HEK293T (cell line): ENCODE measurements at regions not wholly inside any gene's neighbourhood (a gene's known extent, or its start where the extent isn't known, plus 50 kb on each side); places are given as distances from the start of the nearest gene placed in this dataset.
"Not testable (repeated sequence)": the region's sequence is repeated elsewhere in the genome, so short reads cannot be mapped to it uniquely, and the experiment has no call there.

Source experiments
- CTCF ChIA-PET: fragments of 350-600 bp; formaldehyde crosslinking; extraction: SDS; loops from one replicate; lab custom pipeline; 2021; ENCODE audit warnings: antibody characterized with exemption, inconsistent platforms; lab: Yijun Ruan, JAX
- POLR2A ChIA-PET: fragments of 350-600 bp; formaldehyde crosslinking; extraction: SDS; loops from one replicate; lab custom pipeline; 2020; ENCODE audit warnings: antibody characterized with exemption, inconsistent platforms; lab: Yijun Ruan, JAX
- DNase-seq: peaks from one replicate; pipeline ENCODE4 v3.0.0; 2012; ENCODE audit warnings: mixed read lengths; ENCODE audit errors: extremely low spot score
- ARNT ChIP-seq: fragments of 450-650 bp; IDR thresholded peaks from 2 replicates; pipeline ENCODE4 v1.6.1; 2017; ENCODE audit warnings: mild to moderate bottlenecking
- BHLHE40 ChIP-seq: fragments of 450-650 bp; IDR thresholded peaks from 2 replicates; pipeline ENCODE4 v1.6.1; 2016; ENCODE audit warnings: mild to moderate bottlenecking, moderate library complexity, borderline replicate concordance
- CTBP1 ChIP-seq: fragments of 450-650 bp; IDR thresholded peaks from 2 replicates; pipeline ENCODE4 v1.6.1; 2016; ENCODE audit warnings: borderline replicate concordance
- ELF4 ChIP-seq: fragments of 450-650 bp; IDR thresholded peaks from 2 replicates; pipeline ENCODE4 v1.6.1; 2017; ENCODE audit warnings: antibody characterized with exemption
- FOXA1 ChIP-seq: fragments of 450-650 bp; IDR thresholded peaks from 2 replicates; pipeline ENCODE4 v1.6.1; 2016; ENCODE audit warnings: mild to moderate bottlenecking
- FOXK2 ChIP-seq: fragments of 450-650 bp; IDR thresholded peaks from 2 replicates; pipeline ENCODE4 v1.6.1; 2016; ENCODE audit warnings: mild to moderate bottlenecking
- FOXM1 ChIP-seq: fragments of 450-650 bp; IDR thresholded peaks from 2 replicates; pipeline ENCODE4 v1.6.1; 2017; ENCODE audit warnings: mild to moderate bottlenecking, borderline replicate concordance
- HDGF ChIP-seq: fragments of 450-650 bp; IDR thresholded peaks from 2 replicates; pipeline ENCODE4 v1.6.1; 2017; ENCODE audit warnings: antibody characterized with exemption, borderline replicate concordance
- L3MBTL2 ChIP-seq: fragments of 450-650 bp; conservative IDR thresholded peaks from 2 replicates; pipeline ENCODE4 v1.6.1; 2016; ENCODE audit warnings: mild to moderate bottlenecking
- LEF1 ChIP-seq: fragments of 450-650 bp; IDR thresholded peaks from 2 replicates; pipeline ENCODE4 v1.6.1; 2017; ENCODE audit warnings: mild to moderate bottlenecking, borderline replicate concordance
- NFRKB ChIP-seq: fragments of 450-650 bp; IDR thresholded peaks from 2 replicates; pipeline ENCODE4 v1.6.1; 2016; ENCODE audit warnings: mild to moderate bottlenecking, moderate library complexity
- SP1 ChIP-seq: fragments of 450-650 bp; IDR thresholded peaks from 2 replicates; pipeline ENCODE4 v1.6.1; 2017
- SUZ12 ChIP-seq: fragments of 450-650 bp; IDR thresholded peaks from 2 replicates; pipeline ENCODE4 v1.6.1; 2016; ENCODE audit warnings: mild to moderate bottlenecking
- TARDBP ChIP-seq: fragments of 450-650 bp; IDR thresholded peaks from 2 replicates; pipeline ENCODE4 v1.6.1; 2016
- ZNF384 ChIP-seq: fragments of 450-650 bp; IDR thresholded peaks from 2 replicates; pipeline ENCODE4 v1.6.1; 2016
- TF ChIP-seq, protein P1 (sequence below): fragments of 450-650 bp; IDR thresholded peaks from 2 replicates; pipeline ENCODE4 v1.6.1; 2016

DNA sequence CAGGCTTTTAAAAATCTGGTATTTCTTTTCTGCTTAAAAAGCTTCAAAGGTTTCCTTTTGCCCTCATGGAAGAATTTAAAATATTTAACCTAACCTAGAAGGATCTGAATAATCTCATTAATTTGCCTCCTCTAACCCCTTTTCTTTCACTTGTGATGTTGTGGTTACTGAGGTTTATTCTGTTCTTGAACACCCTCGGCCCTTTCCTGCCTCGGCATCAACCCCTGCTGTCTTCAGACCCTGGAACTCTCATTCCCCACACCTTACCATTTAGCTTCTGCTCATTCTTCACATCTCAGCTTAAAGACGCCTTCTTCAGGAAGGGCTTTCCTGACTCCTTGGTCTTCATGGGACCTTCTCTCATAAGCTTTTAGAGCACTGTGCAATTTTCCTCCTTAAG lies 131.4 kb upstream of the MAN2A1 start:
- ChIA-PET POLR2A (no interaction called here), CTCF (no interaction called here)
- no peak for TF ChIP-seq CTBP1
- TF ChIP-seq SUZ12, result no peak
- TF ChIP-seq BHLHE40, result no peak
- TF ChIP-seq SP1, result no peak
- TF ChIP-seq ARNT, result no peak
- TF ChIP-seq TARDBP, result no peak
- no peak for TF ChIP-seq ELF4
- no peak for TF ChIP-seq NFRKB
- TF ChIP-seq, protein P1, sequence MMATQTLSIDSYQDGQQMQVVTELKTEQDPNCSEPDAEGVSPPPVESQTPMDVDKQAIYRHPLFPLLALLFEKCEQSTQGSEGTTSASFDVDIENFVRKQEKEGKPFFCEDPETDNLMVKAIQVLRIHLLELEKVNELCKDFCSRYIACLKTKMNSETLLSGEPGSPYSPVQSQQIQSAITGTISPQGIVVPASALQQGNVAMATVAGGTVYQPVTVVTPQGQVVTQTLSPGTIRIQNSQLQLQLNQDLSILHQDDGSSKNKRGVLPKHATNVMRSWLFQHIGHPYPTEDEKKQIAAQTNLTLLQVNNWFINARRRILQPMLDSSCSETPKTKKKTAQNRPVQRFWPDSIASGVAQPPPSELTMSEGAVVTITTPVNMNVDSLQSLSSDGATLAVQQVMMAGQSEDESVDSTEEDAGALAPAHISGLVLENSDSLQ, result no peak
- TF ChIP-seq ZNF384, result no peak
- TF ChIP-seq FOXM1, result no peak
- TF ChIP-seq LEF1, result no peak
- TF ChIP-seq HDGF, result no peak
- no peak for TF ChIP-seq FOXK2
- no peak for TF ChIP-seq L3MBTL2
- no peak for DNase-seq

DNA sequence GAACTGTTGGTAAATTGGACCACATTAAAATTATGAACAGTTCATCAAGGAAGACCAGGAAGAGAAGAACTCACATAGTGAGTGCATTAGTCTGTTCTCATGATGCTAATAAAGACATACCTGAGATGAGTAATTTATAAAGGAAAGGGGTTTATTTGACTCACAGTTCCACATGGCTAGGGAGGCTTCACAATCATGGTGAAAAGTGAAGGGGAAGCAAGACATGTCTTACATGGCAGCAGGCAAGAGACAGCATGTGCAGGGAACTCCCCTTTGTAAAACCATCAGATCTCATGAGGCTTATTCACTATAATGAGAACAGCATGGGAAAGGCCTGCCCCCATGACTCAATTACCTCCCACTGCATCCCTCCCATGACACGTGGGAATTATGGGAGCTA lies 135.9 kb upstream of the MAN2A1 start:
- ChIA-PET POLR2A (no interaction called here), CTCF (no interaction called here)
- TF ChIP-seq L3MBTL2, result no peak
- no peak for TF ChIP-seq BHLHE40
- TF ChIP-seq FOXM1, result no peak
- no peak for TF ChIP-seq HDGF
- TF ChIP-seq FOXA1, result no peak
- no peak for TF ChIP-seq FOXK2
- TF ChIP-seq CTBP1, result no peak
- TF ChIP-seq LEF1, result no peak
- TF ChIP-seq, protein P1, result no peak
- no peak for TF ChIP-seq TARDBP
- DNase-seq, result no peak

DNA sequence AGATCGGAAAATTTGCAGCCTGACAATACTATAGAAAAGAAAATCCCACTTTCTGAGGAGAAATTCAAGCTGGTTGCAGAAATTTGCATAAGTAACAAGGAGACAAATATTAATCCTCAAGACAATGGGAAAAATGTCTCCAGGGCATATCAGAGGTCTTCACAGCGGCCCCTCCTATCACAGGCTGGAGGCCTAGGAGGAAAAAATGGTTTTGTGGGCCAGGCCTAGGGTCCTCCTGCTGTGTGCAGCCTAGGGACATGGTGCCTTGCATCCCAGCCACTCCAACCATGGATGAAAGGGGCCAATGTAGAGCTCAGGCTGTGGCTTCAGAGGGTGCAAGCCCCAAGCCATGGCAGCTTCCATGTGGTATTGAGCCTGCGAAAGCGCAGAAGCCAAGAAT lies 138.5 kb upstream of the MAN2A1 start:
- DNase-seq, CTCF ChIA-PET, POLR2A ChIA-PET: not testable (repeated sequence)

DNA sequence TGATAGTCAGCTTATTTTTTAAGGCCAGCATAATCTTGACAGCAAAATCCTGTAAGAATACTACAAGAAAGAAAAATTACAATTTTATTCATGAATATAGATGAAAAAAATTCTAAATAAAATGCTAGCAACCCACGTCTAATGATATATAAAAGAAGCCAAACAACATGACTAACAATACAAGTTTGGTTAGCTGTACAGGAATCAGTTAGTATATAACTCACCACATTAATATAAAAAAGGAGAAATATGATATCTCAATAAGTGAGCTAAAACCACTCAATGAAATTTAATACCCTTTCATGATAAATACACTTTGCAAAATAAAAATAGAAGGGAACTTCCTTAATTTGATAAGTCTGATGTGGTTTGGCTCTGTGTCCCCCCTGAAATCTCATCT lies 139.7 kb upstream of the MAN2A1 start:
- ChIA-PET POLR2A (no interaction called here), CTCF (no interaction called here)
- DNase-seq, result no peak
- TF ChIP-seq, protein P1, result no peak
- TF ChIP-seq L3MBTL2, result no peak
- no peak for TF ChIP-seq HDGF
- no peak for TF ChIP-seq ZNF384
- no peak for TF ChIP-seq FOXM1
- TF ChIP-seq SUZ12, result no peak
- no peak for TF ChIP-seq CTBP1
- TF ChIP-seq NFRKB, result no peak
- no peak for TF ChIP-seq BHLHE40
- TF ChIP-seq ARNT, result no peak
- TF ChIP-seq ELF4, result no peak
- no peak for TF ChIP-seq FOXK2
- no peak for TF ChIP-seq SP1
- no peak for TF ChIP-seq LEF1
- no peak for TF ChIP-seq TARDBP
- no peak for TF ChIP-seq FOXA1

DNA sequence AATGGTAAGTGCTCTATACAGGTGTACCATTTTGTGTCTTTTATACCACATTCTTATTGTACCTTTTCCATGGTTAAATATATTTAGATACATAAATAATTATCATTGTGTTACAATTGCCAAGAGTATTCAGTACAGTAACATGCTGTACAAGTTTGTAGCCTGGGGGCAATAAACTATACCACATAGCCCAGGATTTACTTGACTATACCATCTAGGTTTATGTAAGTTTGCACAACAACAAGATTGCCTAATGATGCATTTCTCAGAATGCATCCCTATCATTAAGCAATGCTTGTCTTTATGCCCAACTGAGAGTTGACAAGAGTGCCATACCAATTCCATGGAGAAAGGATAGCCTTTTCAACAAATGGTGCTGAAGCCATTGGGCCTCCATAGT lies 136.7 kb upstream of the PJA2 start:
- no peak for DNase-seq
- TF ChIP-seq ELF4 (no peak), ARNT (no peak), HDGF (no peak), FOXK2 (no peak), FOXM1 (no peak), NFRKB (no peak), SP1 (no peak), FOXA1 (no peak), BHLHE40 (no peak), LEF1 (no peak), ZNF384 (no peak), CTBP1 (no peak), TARDBP (no peak), L3MBTL2 (no peak)
- CTCF ChIA-PET, result no interaction called here
- POLR2A ChIA-PET, result no interaction called here

DNA sequence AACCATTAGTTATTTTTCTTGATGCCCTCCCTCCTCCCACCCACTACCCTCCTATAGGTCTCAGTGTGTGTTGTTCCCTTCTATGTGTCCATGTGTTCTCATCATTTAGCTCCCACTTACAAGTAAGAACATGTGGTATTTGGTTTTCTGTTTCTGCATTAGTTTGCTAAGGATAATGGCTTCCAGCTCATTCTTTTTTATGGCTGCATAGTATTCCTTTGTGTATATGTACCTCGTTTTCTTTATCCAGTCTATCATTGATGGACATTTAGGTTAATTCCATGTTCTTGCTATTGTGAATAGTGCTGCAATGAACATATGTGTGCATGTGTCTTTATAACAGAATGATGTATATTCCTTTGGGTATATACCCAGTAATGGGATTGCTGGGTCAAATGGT lies 135.1 kb upstream of the PJA2 start:
- POLR2A ChIA-PET, DNase-seq, CTCF ChIA-PET: not testable (repeated sequence)

DNA sequence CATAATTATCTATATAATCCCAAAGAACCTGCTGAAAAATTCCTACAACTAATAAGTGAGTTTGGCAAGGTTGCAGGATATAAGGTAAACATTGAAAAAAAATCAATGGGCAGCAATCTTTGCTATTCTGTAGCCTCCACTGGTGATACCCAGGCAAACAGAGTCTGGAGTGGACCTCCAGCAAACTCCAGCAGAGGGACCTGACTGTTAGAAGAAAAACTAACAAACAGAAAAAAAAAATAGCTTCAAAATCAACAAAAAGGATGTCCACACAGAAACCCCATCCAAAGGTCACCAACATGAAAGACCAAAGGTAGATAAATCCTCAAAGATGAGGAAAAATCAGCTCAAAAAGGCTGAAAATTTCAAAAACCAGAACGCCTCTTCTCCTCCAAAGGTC lies 128.9 kb upstream of the PJA2 start:
- POLR2A ChIA-PET, DNase-seq: not testable (repeated sequence)
- CTCF ChIA-PET, result interaction anchor here (0.7 kb wide), 1 partner anchor 8 kb away, joined by 5 read pairs; no protein-coding TSS in a partner anchor

DNA sequence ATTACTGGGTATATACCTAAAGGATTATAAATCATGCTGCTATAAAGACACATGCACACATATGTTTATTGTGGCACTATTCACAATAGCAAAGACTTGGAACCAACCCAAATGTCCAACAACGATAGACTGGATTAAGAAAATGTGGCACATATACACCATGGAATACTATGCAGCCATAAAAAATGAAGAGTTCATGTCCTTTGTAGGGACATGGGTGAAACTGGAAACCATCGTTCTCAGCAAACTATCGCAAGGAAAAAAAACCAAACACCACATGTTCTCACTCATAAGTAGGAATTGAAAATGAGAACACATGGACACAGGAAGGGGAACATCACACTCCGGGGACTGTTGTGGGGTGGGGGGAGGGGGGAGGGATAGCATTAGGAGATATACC lies 125.3 kb upstream of the PJA2 start:
- POLR2A ChIA-PET, DNase-seq, CTCF ChIA-PET: not testable (repeated sequence)
